Panc1 (cell line): ENCODE measurements at regions not wholly inside any gene's neighbourhood (a gene's known extent, or its start where the extent isn't known, plus 50 kb on each side); places are given as distances from the start of the nearest gene placed in this dataset.

Experiments
- ATAC-seq: fragments of 200-7000 bp; cut with Tn5 transposase; 2 replicates; pipeline ENCODE4 v1.9.1; 2020; ENCODE audit warnings: mild to moderate bottlenecking, moderate library complexity
- BruUV-seq: library from RNA; stranded (reverse); fragments of 400-500 nt; replicated peaks from 2 replicates; lab custom pipeline; 2021; lab: Mats Ljungman, UMichigan
- CTCF ChIA-PET: fragments of 300-600 bp; sonication (Branson Sonifier 250); formaldehyde crosslinking; loops from one replicate; lab custom pipeline; 2022; ENCODE audit warnings: antibody characterized with exemption; lab: Charles Lee
- POLR2A ChIA-PET: fragments of 300-600 bp; sonication (Branson Sonifier 250); formaldehyde crosslinking; loops from one replicate; lab custom pipeline; 2022; ENCODE audit warnings: antibody characterized with exemption; lab: Charles Lee
- DNase-seq: peaks from one replicate; pipeline ENCODE4 v3.0.0-alpha.2; 2010; ENCODE audit warnings: low read depth, low spot score
- H3K27ac ChIP-seq: 2 replicates; pipeline ENCODE4 v1.5.1; 2011; ENCODE audit warnings: mild to moderate bottlenecking, low read length, inconsistent platforms
- H3K27me3 ChIP-seq: fragments of 200-500 bp; sonication (Bioruptor generic); 2 replicates; pipeline ENCODE4 v1.6.0; 2014; ENCODE audit warnings: low read length, inconsistent platforms; ENCODE audit not compliant: control insufficient read depth, insufficient read depth
- H3K36me3 ChIP-seq: fragments of 200-500 bp; sonication (Bioruptor generic); 2 replicates; pipeline ENCODE4 v1.5.1; 2014; ENCODE audit warnings: inconsistent platforms, mild to moderate bottlenecking, low read length, moderate library complexity; ENCODE audit not compliant: control insufficient read depth, insufficient read depth
- H3K4me1 ChIP-seq: 2 replicates; pipeline ENCODE4 v1.5.1; 2011; ENCODE audit warnings: inconsistent platforms, mild to moderate bottlenecking, low read length, moderate library complexity; ENCODE audit not compliant: control insufficient read depth, insufficient read depth
- H3K4me3 ChIP-seq, 2 experiments: 2 replicates each; pipeline ENCODE4 v1.5.1; 2011 to 2012; ENCODE audit warnings: low read depth in 2 of 2, low read length in 2 of 2, mild to moderate bottlenecking in 2 of 2, inconsistent platforms in 1 of 2, moderate library complexity in 1 of 2
- H3K9me3 ChIP-seq: fragments of 200-500 bp; sonication (Bioruptor generic); 2 replicates; pipeline ENCODE4 v1.5.1; 2014; ENCODE audit warnings: low read depth, mild to moderate bottlenecking, inconsistent platforms, low read length, moderate library complexity; ENCODE audit not compliant: control insufficient read depth, insufficient read depth
- CTCF ChIP-seq: fragments of 450-650 bp; IDR thresholded peaks from 2 replicates; pipeline ENCODE4 v1.5.1; 2017; ENCODE audit warnings: mild to moderate bottlenecking
- POLR2AphosphoS5 ChIP-seq: IDR thresholded peaks from 2 replicates; pipeline ENCODE4 v1.6.1; 2012; ENCODE audit warnings: mild to moderate bottlenecking, low read depth, low read length, moderate library complexity
- REST ChIP-seq, 2 experiments: IDR thresholded peaks; 2 replicates each; pipeline ENCODE4 v1.6.1; 2011 to 2012; ENCODE audit warnings: low read depth in 2 of 2, control low read depth in 1 of 2, low read length in 1 of 2, mild to moderate bottlenecking in 1 of 2, moderate library complexity in 1 of 2; ENCODE audit not compliant: insufficient read depth in 1 of 2
- SIN3A ChIP-seq: IDR thresholded peaks from 2 replicates; pipeline ENCODE4 v1.6.1; 2012; ENCODE audit warnings: low read depth, mild to moderate bottlenecking, low read length, moderate library complexity, borderline replicate concordance; ENCODE audit not compliant: insufficient read depth
- TCF7L2 ChIP-seq: IDR thresholded peaks from 2 replicates; pipeline ENCODE4 v1.6.1; 2011; ENCODE audit warnings: mild to moderate bottlenecking, low read depth, low read length, inconsistent platforms
- in situ Hi-C: cut with HindIII; loops from 2 replicates; pipeline ENCODE4 v1.10.0; 2016; ENCODE audit warnings: low sequenced_read_pairs, low pct_unique_long_range_greater_than_20kb
- intact Hi-C: fragments of 100-400 bp; cut with micrococcal nuclease; formaldehyde crosslinking; loops from one replicate; pipeline ENCODE4 v1.10.0; 2022; ENCODE audit not compliant: unreplicated experiment

GRCh38 chr9:759541-759940 lies 82.0 kb upstream of the DMRT1 start:
- Histone ChIP-seq H3K36me3 (no peaks in the 10 kb centered on the region), H3K4me1 (no peaks in the 10 kb centered on the region), H3K9me3 (no peaks in the 10 kb centered on the region), H3K27me3 (no peaks in the 10 kb centered on the region), H3K4me3 (no peak overlapping the region), H3K27ac (no peak overlapping the region)
- intact Hi-C loops = no loop called here
- no peak for TF ChIP-seq CTCF
- no peak for TF ChIP-seq SIN3A
- in situ Hi-C loops = no loop called here
- ATAC-seq (no peak), DNase-seq (no peak)
- no TSS peak for BruUV-seq
- POLR2A ChIA-PET = no interaction called here
- CTCF ChIA-PET = no interaction called here

GRCh38 chr9:759983-760736 lies 81.3 kb upstream of the DMRT1 start:
- no peaks in the 10 kb centered on the region for H3K36me3 ChIP-seq
- no peak overlapping the region for H3K27ac ChIP-seq
- no peaks in the 10 kb centered on the region for H3K4me1 ChIP-seq
- H3K4me3 ChIP-seq = no peak overlapping the region
- in situ Hi-C loops = no loop called here
- intact Hi-C loops = loop anchor here (5.0 to 10.0 kb wide), 2 partner anchors 148 to 375 kb away; no protein-coding TSS in a partner anchor
- ChIA-PET POLR2A (no interaction called here), CTCF (no interaction called here)
- H3K27me3 ChIP-seq = no peaks in the 10 kb centered on the region
- BruUV-seq = no TSS peak
- DNase-seq (no peak), ATAC-seq (no peak)
- H3K9me3 ChIP-seq = no peaks in the 10 kb centered on the region
- TF ChIP-seq TCF7L2 (no peak), CTCF (no peak), SIN3A (no peak), REST (IDR thresholded peaks at IDR 0.05; ENCODE audit: insufficient read depth in 1 of 2, low read depth in 2 of 2, low read length in 1 of 2) (no peak), POLR2AphosphoS5 (no peak)
